ENCODE measurements at regions not wholly inside any gene's neighbourhood (a gene's known extent, or its start where the extent isn't known, plus 50 kb on each side); places are given as distances from the start of the nearest gene placed in this dataset.
A peak's percentile ranks its signal among the peaks of the same experiment; 100 is the strongest.

DNA sequence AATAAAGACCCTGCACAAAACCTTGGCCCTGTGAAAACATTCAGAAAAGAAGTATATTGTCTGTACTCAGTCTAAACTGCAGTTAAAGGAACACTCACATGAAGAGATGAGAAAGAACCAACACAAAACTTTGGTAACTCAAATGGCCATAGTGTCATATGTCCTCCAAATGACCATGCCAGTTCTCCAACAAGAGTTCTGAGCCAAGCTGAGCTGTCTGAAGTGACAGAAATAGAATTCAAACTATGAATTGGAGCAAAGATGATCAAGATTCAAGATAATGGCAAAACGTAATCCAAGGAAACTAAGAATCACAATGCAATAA lies 739.3 kb upstream of the NDST4 start:
- Histone ChIP-seq H4K20me1 (ENCODE audit: insufficient read depth, low read length) (no peaks in the 10 kb centered on the region), H3F3A (ENCODE audit: insufficient read depth, low read length) (no peaks in the 10 kb centered on the region), H3K4me3 (ENCODE audit: low read length) (no peak overlapping the region), H3K27ac (ENCODE audit: low read length) (no peak overlapping the region), H3K4me2 (ENCODE audit: low read depth, low read length) (no peak overlapping the region), H3K79me2 (ENCODE audit: low read length) (no peaks in the 10 kb centered on the region), H2AFZ (ENCODE audit: low read length) (no peak overlapping the region), H3K9me3 (replicated peaks; ENCODE audit: insufficient read depth, low read length) (no peaks in the 10 kb centered on the region), H3K9ac (ENCODE audit: low read length) (no peak overlapping the region), H3K9me2 (replicated peaks; ENCODE audit: insufficient read depth, low read length) (no peaks in the 10 kb centered on the region), H3K4me1 (ENCODE audit: low read length) (no peaks in the 10 kb centered on the region), H3K36me3 (replicated peaks; ENCODE audit: insufficient read depth, low read length) (no peaks in the 10 kb centered on the region), H3K27me3 (replicated peaks; ENCODE audit: insufficient read depth, low read length) (no peaks in the 10 kb centered on the region)
- TF ChIP-seq, protein P1, sequence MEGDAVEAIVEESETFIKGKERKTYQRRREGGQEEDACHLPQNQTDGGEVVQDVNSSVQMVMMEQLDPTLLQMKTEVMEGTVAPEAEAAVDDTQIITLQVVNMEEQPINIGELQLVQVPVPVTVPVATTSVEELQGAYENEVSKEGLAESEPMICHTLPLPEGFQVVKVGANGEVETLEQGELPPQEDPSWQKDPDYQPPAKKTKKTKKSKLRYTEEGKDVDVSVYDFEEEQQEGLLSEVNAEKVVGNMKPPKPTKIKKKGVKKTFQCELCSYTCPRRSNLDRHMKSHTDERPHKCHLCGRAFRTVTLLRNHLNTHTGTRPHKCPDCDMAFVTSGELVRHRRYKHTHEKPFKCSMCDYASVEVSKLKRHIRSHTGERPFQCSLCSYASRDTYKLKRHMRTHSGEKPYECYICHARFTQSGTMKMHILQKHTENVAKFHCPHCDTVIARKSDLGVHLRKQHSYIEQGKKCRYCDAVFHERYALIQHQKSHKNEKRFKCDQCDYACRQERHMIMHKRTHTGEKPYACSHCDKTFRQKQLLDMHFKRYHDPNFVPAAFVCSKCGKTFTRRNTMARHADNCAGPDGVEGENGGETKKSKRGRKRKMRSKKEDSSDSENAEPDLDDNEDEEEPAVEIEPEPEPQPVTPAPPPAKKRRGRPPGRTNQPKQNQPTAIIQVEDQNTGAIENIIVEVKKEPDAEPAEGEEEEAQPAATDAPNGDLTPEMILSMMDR (IDR thresholded peaks at IDR 0.05; ENCODE audit: low read length) = no peak
- TF ChIP-seq EZH2phosphoT487 (IDR thresholded peaks at IDR 0.05; ENCODE audit: low read length) = no peak
- TF ChIP-seq EZH2 (optimal IDR thresholded peaks at IDR 0.05; ENCODE audit: low read depth, low read length) = no peak
- no peak for DNase-seq

DNA sequence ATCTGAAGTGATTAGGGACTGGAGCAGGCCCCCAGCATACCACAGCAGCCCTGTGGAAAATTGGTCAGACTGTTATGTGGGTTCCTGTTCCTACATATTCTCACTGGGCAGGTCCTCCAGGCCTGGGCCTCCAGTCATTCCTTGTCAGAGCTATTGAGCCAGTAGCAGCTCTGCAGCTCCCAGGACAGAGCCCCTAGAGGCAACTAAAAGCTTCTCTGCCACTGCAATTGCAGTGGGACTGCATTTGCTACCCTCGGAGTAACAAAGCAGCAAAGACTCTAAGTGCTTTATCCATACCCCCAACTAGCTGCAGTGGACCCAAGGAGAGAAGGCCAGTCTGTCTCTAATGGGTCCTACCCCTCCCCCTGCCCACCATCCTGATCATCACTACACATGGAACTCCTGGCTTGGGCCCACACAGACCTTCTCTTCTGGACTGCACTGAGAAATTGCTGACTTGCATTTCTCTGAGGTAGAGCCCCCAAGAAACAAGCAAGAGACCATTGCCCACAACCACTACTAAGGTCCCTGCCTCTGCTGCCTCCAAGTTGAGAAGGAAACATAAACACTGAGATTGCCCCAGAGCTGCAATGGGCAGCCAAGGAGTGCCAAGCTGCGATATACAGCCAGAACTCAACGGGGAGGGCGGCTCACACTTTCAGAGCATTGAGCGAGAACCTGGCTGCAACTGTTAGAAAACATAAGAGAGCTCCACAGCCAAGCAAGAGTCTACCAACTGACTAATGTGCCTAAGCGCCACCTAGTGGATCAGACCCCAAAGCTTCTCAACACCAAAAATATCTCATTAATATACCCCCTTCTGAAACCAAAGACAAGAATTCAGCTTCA lies 738.7 kb upstream of the NDST4 start:
- H3K9ac ChIP-seq (ENCODE audit: low read length) = no peak overlapping the region
- H3K36me3 ChIP-seq (replicated peaks; ENCODE audit: insufficient read depth, low read length) = no peaks in the 10 kb centered on the region
- no peaks in the 10 kb centered on the region for H3K9me3 ChIP-seq (replicated peaks; ENCODE audit: insufficient read depth, low read length)
- no peaks in the 10 kb centered on the region for H3K9me2 ChIP-seq (replicated peaks; ENCODE audit: insufficient read depth, low read length)
- no peaks in the 10 kb centered on the region for H3K27me3 ChIP-seq (replicated peaks; ENCODE audit: insufficient read depth, low read length)
- no peaks in the 10 kb centered on the region for H4K20me1 ChIP-seq (ENCODE audit: insufficient read depth, low read length)
- H3F3A ChIP-seq (ENCODE audit: insufficient read depth, low read length) = no peaks in the 10 kb centered on the region
- no peak overlapping the region for H3K4me3 ChIP-seq (ENCODE audit: low read length)
- no peak overlapping the region for H2AFZ ChIP-seq (ENCODE audit: low read length)
- no peak overlapping the region for H3K27ac ChIP-seq (ENCODE audit: low read length)
- H3K79me2 ChIP-seq (ENCODE audit: low read length) = no peaks in the 10 kb centered on the region
- H3K4me1 ChIP-seq (ENCODE audit: low read length) = no peaks in the 10 kb centered on the region
- no peak overlapping the region for H3K4me2 ChIP-seq (ENCODE audit: low read depth, low read length)
- DNase-seq = peak; percentile 71
- TF ChIP-seq, protein P1 (IDR thresholded peaks at IDR 0.05; ENCODE audit: low read length) = peak; percentile 59
- TF ChIP-seq EZH2 (optimal IDR thresholded peaks at IDR 0.05; ENCODE audit: low read depth, low read length) = no peak

DNA sequence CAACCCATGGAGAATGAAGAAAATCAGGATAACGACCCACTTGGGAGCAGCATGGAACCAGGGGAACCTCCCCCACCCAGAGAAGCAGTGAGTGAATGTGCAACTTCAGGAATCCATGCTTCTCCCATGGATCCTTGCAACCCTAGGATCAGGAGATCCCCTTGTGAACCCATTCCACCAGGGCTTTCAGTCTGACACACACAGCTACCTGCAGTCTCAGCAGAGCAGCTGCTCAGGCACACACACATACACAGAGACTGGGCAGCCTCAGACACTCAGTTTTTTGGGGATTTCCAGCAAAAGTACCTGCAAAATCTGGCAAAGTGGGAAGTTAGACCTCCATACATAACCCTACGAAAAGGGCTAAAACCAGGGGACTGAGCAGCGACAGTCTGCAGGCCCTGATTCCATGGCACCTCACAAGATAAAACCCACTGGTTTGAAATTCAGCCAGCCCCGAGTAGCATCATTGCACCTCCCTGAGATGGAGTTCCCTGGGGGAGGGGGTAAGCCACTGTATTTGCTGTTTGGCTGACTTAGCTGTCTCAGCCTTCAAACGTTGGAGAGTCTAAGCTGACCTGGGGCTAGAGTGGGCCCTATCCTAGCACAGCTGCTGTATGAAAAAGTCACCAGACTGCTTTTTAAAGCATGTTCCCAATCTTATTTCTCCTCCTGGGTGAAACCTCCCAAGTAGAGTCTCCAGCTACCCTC lies 737.5 kb upstream of the NDST4 start:
- Histone ChIP-seq H3K36me3 (replicated peaks; ENCODE audit: insufficient read depth, low read length) (no peaks in the 10 kb centered on the region), H3K27ac (ENCODE audit: low read length) (no peak overlapping the region), H3K9me3 (replicated peaks; ENCODE audit: insufficient read depth, low read length) (no peaks in the 10 kb centered on the region), H4K20me1 (ENCODE audit: insufficient read depth, low read length) (no peaks in the 10 kb centered on the region), H3K4me2 (ENCODE audit: low read depth, low read length) (no peak overlapping the region), H3K27me3 (replicated peaks; ENCODE audit: insufficient read depth, low read length) (no peaks in the 10 kb centered on the region), H3K9ac (ENCODE audit: low read length) (no peak overlapping the region), H3K4me3 (ENCODE audit: low read length) (no peak overlapping the region), H3K4me1 (ENCODE audit: low read length) (no peaks in the 10 kb centered on the region), H3K9me2 (replicated peaks; ENCODE audit: insufficient read depth, low read length) (no peaks in the 10 kb centered on the region), H2AFZ (ENCODE audit: low read length) (no peak overlapping the region), H3F3A (ENCODE audit: insufficient read depth, low read length) (no peaks in the 10 kb centered on the region), H3K79me2 (ENCODE audit: low read length) (no peaks in the 10 kb centered on the region)
- no peak for TF ChIP-seq EZH2phosphoT487 (IDR thresholded peaks at IDR 0.05; ENCODE audit: low read length)
- no peak for TF ChIP-seq EZH2 (optimal IDR thresholded peaks at IDR 0.05; ENCODE audit: low read depth, low read length)
- TF ChIP-seq, protein P1 (IDR thresholded peaks at IDR 0.05; ENCODE audit: low read length) = no peak
- no peak for DNase-seq

Measured in MM.1S (cell line).